ENCODE measurements at regions not wholly inside any gene's neighbourhood (a gene's known extent, or its start where the extent isn't known, plus 50 kb on each side); places are given as distances from the start of the nearest gene placed in this dataset.

DNA sequence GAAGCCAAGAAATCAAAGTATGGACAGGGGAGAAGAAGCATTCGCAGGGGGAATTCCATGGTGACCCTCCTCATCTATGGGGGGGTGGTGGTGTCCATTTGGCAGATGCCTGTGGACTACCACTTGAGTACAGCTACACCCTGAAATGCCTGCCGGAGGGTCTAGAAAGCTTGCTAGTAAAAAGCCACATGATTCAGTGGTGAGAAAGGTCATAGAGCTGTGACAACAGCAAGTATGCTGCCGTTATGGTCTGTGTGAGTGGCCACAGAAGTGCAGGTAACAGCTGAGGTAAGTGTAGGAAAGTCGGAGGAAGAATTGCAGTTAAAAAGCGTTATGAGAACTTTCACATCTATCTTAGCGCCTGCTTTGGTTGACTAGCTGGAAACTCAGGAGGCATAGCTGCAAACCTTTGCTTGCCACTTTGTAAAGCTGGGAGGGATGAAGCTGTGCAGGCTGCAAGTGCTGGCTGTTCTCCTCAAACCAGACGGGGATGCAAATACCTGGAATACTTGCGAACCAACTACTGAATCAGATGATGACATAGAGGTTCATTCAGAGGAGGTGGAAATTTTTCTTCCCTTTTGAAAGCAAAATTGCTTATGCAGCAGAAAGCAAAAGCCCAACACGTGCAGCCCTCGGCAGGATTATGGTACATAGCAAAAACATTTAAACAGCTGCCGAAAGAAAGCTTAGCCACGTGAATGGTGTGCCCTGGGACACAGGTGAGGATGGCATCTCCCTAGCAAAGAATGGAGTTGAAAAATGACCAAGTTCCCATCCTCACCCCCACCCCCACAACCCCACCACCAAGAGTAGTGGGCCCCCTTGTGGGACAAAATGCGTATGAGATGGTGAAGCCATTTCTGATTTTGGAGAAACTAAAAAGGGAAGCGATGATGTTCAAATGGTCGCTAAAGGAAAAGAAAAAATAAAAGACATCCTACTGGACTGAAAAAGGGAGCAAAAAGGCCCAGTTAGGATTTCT lies 287.0 kb downstream of the RERGL start:
- DNase-seq = no peak

DNA sequence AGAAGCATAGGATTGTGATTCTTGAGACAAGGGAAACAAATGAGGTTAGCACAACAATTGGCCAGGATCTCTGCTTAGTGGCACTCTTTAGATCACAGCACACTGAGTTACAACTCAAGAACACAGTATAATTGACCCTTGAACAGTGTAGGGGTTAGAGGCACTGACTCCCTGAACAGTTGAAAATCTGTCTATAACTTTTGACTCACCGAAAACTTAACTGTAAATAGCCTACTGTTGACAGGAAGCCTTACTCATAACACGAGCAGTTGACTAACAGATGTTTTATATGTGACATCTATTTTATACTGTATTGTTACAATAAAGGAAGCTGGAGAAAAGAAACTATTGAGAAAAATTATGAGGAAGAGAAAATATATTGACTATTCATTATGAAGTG lies 296.1 kb downstream of the RERGL start:
- DNase-seq = no peak

DNA sequence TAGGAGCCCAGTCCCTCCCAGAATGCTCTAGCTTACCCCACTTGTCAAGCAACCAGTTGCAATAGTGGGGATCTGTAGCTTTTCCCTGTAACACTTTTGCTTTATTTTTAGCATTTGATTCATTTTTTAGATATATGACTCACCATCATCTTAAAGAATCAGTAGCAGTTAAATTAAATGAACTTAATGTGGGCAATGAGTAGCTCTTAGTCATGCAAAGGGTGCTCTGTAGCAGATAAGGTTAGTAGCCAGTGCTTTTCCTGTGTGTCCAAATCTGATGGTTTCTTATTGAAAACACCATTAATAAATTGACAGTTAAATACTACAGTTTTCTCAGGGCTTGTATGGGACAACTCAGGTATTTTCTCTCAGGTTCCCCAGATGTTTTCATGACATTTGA lies 311.8 kb downstream of the RERGL start:
- DNase-seq = no peak

DNA sequence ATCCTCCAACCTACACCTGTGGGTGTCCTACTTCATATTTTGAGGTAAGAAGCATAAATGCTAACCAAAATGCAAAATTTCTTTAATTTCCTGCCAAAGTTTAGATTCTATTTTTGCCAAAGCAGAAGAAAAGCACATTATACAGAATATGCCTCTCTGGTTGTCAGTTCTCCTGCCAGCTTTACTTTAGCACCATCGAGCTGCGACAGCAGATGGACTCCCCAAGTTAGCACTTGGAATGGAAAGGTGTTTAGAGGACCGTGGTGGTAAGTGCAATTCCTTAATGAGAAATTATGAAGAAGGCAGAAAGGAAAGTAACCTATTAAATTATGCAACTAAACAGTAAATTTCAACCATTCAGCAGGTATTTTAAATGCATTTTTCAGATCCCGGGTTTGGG lies 326.6 kb downstream of the RERGL start:
- DNase-seq = no peak

DNA sequence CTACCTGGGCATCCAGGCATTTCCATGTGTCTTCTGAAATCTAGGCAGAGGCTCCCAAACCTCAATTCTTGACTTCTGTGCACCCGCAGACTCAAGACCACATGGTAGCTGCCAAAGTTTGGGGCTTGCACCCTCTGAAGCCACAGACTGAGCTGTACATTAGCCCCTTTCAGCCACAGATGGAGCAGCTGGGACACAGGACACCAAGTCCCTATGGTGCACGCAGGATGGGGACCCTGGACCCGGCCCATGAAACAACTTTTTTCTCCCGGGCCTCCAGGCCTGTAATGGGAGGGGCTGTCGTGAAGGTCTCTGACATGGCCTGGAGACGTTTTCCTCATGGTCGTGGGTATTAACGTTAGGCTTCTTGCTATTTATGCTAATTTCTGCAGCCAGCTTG lies 330.0 kb downstream of the RERGL start:
- DNase-seq = no peak

Measured in CD4-positive, alpha-beta T cell treated with Interleukin-10 for 1 hour (primary cell).